Breast epithelium (tissue), 4 donors: ENCODE measurements at regions not wholly inside any gene's neighbourhood (a gene's known extent, or its start where the extent isn't known, plus 50 kb on each side); places are given as distances from the start of the nearest gene placed in this dataset.
"Not testable (repeated sequence)": the region's sequence is repeated elsewhere in the genome, so short reads cannot be mapped to it uniquely, and the experiment has no call there.

Experiments used
- DNase-seq, 2 donors: peaks; one replicate each; pipeline ENCODE4 v3.0.0-alpha.2; 2019; ENCODE audit warnings: low spot score in 2 of 2
- H3K27ac ChIP-seq, 2 donors: fragments of 200-600 bp; sonication (generic) in 1 of 2; one replicate each; pipeline ENCODE4 v1.5.1; 2016 to 2019; ENCODE audit warnings: mild to moderate bottlenecking in 1 of 2
- H3K27me3 ChIP-seq, 2 donors: fragments of 200-600 bp; sonication (generic) in 1 of 2; one replicate each; pipeline versions ENCODE4 v1.5.1 to v1.6.0; 2017 to 2019; ENCODE audit warnings: control low read depth in 1 of 2, mild to moderate bottlenecking in 1 of 2
- H3K36me3 ChIP-seq: fragments of 200-600 bp; one replicate; pipeline ENCODE4 v1.5.1; 2019
- H3K4me1 ChIP-seq, 2 donors: fragments of 200-600 bp; sonication (generic); one replicate each; pipeline ENCODE4 v1.5.1; 2016 to 2019; ENCODE audit warnings: control low read depth in 1 of 2
- H3K4me3 ChIP-seq, 3 donors: fragments of 200-600 bp; sonication (generic); 1 replicate in 2 of 3; 2 replicates in 1 of 3; pipeline ENCODE4 v1.5.1; 2016 to 2019; ENCODE audit warnings: mild to moderate bottlenecking in 3 of 3, moderate library complexity in 2 of 3
- H3K9me3 ChIP-seq, 2 donors: fragments of 200-600 bp; sonication (generic) in 1 of 2; one replicate each; pipeline ENCODE4 v1.5.1; 2016 to 2019; ENCODE audit warnings: control low read depth in 1 of 2
- POLR2A ChIP-seq: fragments of 450-650 bp; IDR thresholded peaks from one replicate; pipeline ENCODE4 v1.6.1; 2016; ENCODE audit warnings: antibody characterized with exemption, mild to moderate bottlenecking, moderate library complexity
- POLR2AphosphoS5 ChIP-seq, 3 donors: sonication (generic); formaldehyde crosslinking; IDR thresholded peaks; one replicate each; pipeline ENCODE4 v1.6.1; 2017; ENCODE audit warnings: antibody characterized with exemption in 3 of 3
- intact Hi-C: fragments of 100-400 bp; cut with DNase I; formaldehyde crosslinking; loops from one replicate; pipeline ENCODE4 v1.15.1; 2023; ENCODE audit warnings: low total_unique reads
- TF ChIP-seq, protein P1 (sequence below), 3 donors: fragments of 450-650 bp; IDR thresholded peaks; one replicate each; pipeline ENCODE4 v1.5.1; 2016 to 2017; ENCODE audit warnings: antibody characterized with exemption in 3 of 3, mild to moderate bottlenecking in 3 of 3, moderate library complexity in 3 of 3

DNA sequence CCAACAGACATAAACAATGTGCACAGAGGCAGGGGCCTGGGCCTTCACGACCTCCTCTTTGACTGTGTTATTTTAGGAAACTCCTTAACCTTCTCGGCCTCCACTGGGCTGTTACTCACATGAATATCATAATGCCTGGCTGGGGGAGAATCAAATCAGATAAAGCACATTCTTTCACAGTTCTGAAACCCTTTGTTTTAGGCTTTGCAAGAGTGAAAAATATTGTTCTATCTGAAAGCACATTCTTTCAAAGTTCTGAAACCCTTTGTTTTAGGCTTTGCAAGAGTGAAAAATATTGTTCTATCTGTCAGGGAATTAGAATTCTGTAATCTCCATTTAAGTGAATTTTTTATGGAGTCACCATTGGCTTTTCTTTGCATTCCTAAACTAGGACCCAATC is 50.7 kb upstream of the SYNDIG1 start:
- intact Hi-C loops, result no loop called here
- TF ChIP-seq POLR2A (no peak), POLR2AphosphoS5 (IDR thresholded peaks at IDR 0.05) (no peak)
- TF ChIP-seq, protein P1, sequence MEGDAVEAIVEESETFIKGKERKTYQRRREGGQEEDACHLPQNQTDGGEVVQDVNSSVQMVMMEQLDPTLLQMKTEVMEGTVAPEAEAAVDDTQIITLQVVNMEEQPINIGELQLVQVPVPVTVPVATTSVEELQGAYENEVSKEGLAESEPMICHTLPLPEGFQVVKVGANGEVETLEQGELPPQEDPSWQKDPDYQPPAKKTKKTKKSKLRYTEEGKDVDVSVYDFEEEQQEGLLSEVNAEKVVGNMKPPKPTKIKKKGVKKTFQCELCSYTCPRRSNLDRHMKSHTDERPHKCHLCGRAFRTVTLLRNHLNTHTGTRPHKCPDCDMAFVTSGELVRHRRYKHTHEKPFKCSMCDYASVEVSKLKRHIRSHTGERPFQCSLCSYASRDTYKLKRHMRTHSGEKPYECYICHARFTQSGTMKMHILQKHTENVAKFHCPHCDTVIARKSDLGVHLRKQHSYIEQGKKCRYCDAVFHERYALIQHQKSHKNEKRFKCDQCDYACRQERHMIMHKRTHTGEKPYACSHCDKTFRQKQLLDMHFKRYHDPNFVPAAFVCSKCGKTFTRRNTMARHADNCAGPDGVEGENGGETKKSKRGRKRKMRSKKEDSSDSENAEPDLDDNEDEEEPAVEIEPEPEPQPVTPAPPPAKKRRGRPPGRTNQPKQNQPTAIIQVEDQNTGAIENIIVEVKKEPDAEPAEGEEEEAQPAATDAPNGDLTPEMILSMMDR (IDR thresholded peaks at IDR 0.05), result no peak

DNA sequence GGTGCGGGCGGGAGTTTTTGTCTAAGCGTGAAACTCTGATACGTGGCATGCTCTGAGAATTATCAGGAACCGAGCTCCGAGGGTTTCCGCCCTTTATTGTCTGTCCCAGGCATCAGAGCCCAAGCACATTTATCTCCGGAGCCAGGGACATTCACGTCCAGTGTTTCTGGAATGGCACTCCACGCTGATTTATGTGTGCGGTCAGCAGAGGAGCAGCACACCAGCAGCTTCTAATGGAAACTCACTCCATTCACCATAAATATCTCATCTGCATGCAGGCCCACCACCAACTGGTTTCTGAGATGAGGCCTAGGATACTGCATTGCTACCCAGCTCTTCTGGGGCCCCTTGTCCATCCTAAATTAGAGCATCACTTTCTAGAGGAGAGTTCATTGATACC is 51.9 kb upstream of the SYNDIG1 start:
- intact Hi-C loops, result no loop called here

More for the DNA sequence above, 50.7 kb upstream of the SYNDIG1 start:
- H3K36me3 ChIP-seq, result no peaks in the 10 kb centered on the region
- H3K27ac ChIP-seq, result no peak overlapping the region
- no peaks in the 10 kb centered on the region for H3K4me1 ChIP-seq
- H3K9me3 ChIP-seq, result peaks cover 10 to 30% of the 10 kb centered on the region in 2 donors
- DNase-seq, result no peak
- peaks cover 0 to under 1% of the 10 kb centered on the region in 2 donors for H3K27me3 ChIP-seq
- no peak overlapping the region for H3K4me3 ChIP-seq

DNA sequence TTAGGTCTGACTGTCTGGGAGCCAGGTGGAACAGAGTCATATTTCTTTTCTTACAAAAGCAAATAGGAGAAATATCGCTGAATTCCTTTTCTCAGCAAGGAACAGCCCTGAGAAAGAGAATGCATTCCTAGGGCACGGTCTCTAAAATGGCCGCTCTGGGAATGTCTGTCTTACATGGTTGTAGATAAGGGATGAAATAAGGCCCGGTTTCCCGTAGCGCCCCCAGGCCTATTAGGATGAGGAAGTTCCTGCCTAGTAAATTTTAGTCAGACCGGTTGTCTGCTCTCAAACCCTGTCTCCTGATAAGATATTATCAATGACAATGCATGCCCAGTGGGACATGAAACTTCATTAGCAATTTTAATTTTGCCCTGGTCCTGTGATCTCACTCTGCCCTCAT is 54.0 kb upstream of the SYNDIG1 start:
- Histone ChIP-seq H3K9me3 (peaks cover 10 to 30% of the 10 kb centered on the region in 2 donors), H3K27me3 (peaks cover 0 to 31% of the 10 kb centered on the region in 2 donors)
- intact Hi-C loops, H3K4me3 ChIP-seq, H3K27ac ChIP-seq, H3K36me3 ChIP-seq, DNase-seq, H3K4me1 ChIP-seq: not testable (repeated sequence)

More for the DNA sequence above, 51.9 kb upstream of the SYNDIG1 start:
- no peaks in the 10 kb centered on the region for H3K36me3 ChIP-seq
- no peak overlapping the region for H3K27ac ChIP-seq
- H3K4me1 ChIP-seq, result no peaks in the 10 kb centered on the region
- TF ChIP-seq POLR2AphosphoS5 (IDR thresholded peaks at IDR 0.05), result no peak
- no peak for TF ChIP-seq POLR2A
- TF ChIP-seq, protein P1 (IDR thresholded peaks at IDR 0.05), result no peak
- DNase-seq, result no peak
- H3K9me3 ChIP-seq, result peaks cover 10 to 30% of the 10 kb centered on the region in 2 donors
- no peak overlapping the region for H3K4me3 ChIP-seq
- peaks cover 0 to 12% of the 10 kb centered on the region in 2 donors for H3K27me3 ChIP-seq

DNA sequence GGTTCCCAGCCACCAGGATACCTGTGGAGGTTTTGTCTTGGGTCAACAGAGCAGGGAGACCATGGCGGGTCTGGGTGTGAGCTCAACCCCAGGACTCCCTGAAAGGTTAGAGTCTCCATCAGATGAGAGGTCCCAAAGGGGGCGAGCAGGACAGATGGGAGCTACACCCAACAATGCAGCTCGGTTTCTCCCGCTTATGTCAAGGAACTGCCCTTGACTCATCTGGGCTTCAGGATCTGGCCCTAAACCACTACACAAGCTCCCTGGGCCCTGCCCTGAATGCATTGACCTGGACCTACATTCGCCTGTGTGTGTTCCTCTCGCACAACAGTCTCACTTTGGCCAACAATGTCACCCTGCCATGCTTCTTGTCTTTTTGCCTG is 57.6 kb upstream of the SYNDIG1 start:
- TF ChIP-seq POLR2A (no peak), POLR2AphosphoS5 (IDR thresholded peaks at IDR 0.05) (no peak)
- TF ChIP-seq, protein P1 (IDR thresholded peaks at IDR 0.05), result no peak
- H3K27ac ChIP-seq, result no peak overlapping the region
- no peaks in the 10 kb centered on the region for H3K36me3 ChIP-seq
- intact Hi-C loops, result no loop called here
- no peaks in the 10 kb centered on the region for H3K4me1 ChIP-seq
- no peak for DNase-seq
- peaks cover 0 to 38% of the 10 kb centered on the region in 2 donors for H3K27me3 ChIP-seq
- H3K9me3 ChIP-seq, result peaks cover 10 to 23% of the 10 kb centered on the region in 2 donors
- H3K4me3 ChIP-seq, result no peak overlapping the region

DNA sequence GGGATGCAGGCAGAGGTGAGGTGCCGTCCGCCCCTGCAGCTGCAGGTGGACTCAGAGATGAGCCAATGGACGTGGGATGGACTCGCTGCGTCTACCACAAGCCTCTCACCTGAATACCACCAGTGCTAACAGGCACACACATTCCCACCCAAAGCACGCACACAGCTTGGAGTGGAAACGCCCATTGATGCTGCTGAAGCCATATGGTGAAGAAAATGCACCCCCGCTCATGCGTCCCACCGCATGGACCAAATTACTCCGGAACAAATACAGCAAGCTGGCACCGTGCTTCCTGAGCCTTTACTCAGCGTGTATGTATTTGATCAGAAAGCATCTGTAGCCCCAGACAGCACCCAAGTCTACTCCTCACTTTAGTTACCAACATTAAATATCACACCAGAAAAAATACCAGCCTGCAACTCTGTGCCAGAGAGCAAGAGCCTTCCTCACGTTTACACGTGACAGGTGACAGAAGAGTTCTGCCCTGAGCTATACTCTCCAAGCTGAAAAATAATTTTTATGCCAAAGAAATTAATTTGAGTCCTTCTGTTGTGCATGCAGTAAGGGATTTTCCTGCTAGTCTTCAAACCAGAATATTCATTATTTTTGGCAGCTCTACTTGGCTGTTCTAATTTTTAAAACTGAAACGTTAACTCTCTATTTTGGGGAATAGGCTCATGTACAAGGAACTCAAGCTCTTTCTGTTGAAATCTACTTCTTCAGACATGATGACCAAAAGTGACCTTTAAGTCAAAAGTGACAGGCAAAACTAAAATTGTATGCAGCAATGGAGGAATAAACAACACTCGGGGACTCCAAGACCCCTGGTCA is 58.2 kb upstream of the SYNDIG1 start:
- no peak overlapping the region for H3K27ac ChIP-seq
- intact Hi-C loops, result no loop called here
- no peak overlapping the region for H3K4me3 ChIP-seq
- TF ChIP-seq POLR2AphosphoS5 (IDR thresholded peaks at IDR 0.05), result no peak
- TF ChIP-seq, protein P1 (IDR thresholded peaks at IDR 0.05), result no peak
- TF ChIP-seq POLR2A, result no peak
- no peak for DNase-seq
- H3K36me3 ChIP-seq, result no peaks in the 10 kb centered on the region
- H3K9me3 ChIP-seq, result peaks cover 10 to 17% of the 10 kb centered on the region in 2 donors
- H3K27me3 ChIP-seq, result peaks cover 0 to 38% of the 10 kb centered on the region in 2 donors
- no peaks in the 10 kb centered on the region for H3K4me1 ChIP-seq
